GM18873 (cell line): ENCODE measurements at regions not wholly inside any gene's neighbourhood (a gene's known extent, or its start where the extent isn't known, plus 50 kb on each side); places are given as distances from the start of the nearest gene placed in this dataset.
"Not testable (repeated sequence)": the region's sequence is repeated elsewhere in the genome, so short reads cannot be mapped to it uniquely, and the experiment has no call there.

Experiments
- ATAC-seq: cut with Tn5 transposase; IDR thresholded peaks from one replicate; pipeline ENCODE4 v1.9.1; 2021; ENCODE audit warnings: mild to moderate bottlenecking, moderate library complexity, moderate number of reproducible peaks; ENCODE audit not compliant: unreplicated experiment, low FRiP score

- ATAC-seq, result no peak
These were observed 294.2 kb upstream of the NCKAP5 start for GRCh38 chr2:133862400-133862977.

- ATAC-seq, result no peak
These were observed 295.0 kb upstream of the NCKAP5 start for GRCh38 chr2:133863106-133863800.

- no peak for ATAC-seq
These were observed 296.9 kb upstream of the NCKAP5 start for GRCh38 chr2:133865141-133865540.

- ATAC-seq, result no peak
These were observed 298.9 kb upstream of the NCKAP5 start for GRCh38 chr2:133867166-133867565.

- ATAC-seq, result no peak
These were observed 303.4 kb upstream of the NCKAP5 start for GRCh38 chr2:133871545-133872209.

GRCh38 chr2:133878326-133878725 is 310.1 kb upstream of the NCKAP5 start:
- no peak for ATAC-seq

- ATAC-seq, result no peak
These were observed 311.4 kb upstream of the NCKAP5 start for GRCh38 chr2:133879703-133880102.

- not testable (repeated sequence) for ATAC-seq
These were observed 313.9 kb upstream of the NCKAP5 start for GRCh38 chr2:133882159-133882558.

- no peak for ATAC-seq
These were observed 316.6 kb upstream of the NCKAP5 start for GRCh38 chr2:133884739-133885381.

- no peak for ATAC-seq
These were observed 317.6 kb upstream of the NCKAP5 start for GRCh38 chr2:133885847-133886246.

GRCh38 chr2:133886735-133887675 is 318.7 kb upstream of the NCKAP5 start:
- no peak for ATAC-seq

- no peak for ATAC-seq
These were observed 319.4 kb upstream of the NCKAP5 start for GRCh38 chr2:133887676-133888040.

- no peak for ATAC-seq
These were observed 319.8 kb upstream of the NCKAP5 start for GRCh38 chr2:133888107-133888506.

GRCh38 chr2:133888621-133889219 is 320.5 kb upstream of the NCKAP5 start:
- no peak for ATAC-seq

GRCh38 chr2:133892352-133892913 is 324.2 kb upstream of the NCKAP5 start:
- ATAC-seq, result no peak

- no peak for ATAC-seq
These were observed 326.2 kb upstream of the NCKAP5 start for GRCh38 chr2:133894429-133894828.

GRCh38 chr2:133897838-133898237 is 329.6 kb upstream of the NCKAP5 start:
- not testable (repeated sequence) for ATAC-seq

- no peak for ATAC-seq
These were observed 332.6 kb upstream of the NCKAP5 start for GRCh38 chr2:133900909-133901308.

- ATAC-seq, result no peak
These were observed 338.1 kb upstream of the NCKAP5 start for GRCh38 chr2:133906396-133906795.

- ATAC-seq, result no peak
These were observed 338.7 kb upstream of the NCKAP5 start for GRCh38 chr2:133906926-133907325.
